Immature natural killer cell (primary cell): ENCODE measurements at regions not wholly inside any gene's neighbourhood (a gene's known extent, or its start where the extent isn't known, plus 50 kb on each side); places are given as distances from the start of the nearest gene placed in this dataset.
A peak's percentile ranks its signal among the peaks of the same experiment; 100 is the strongest.

Source experiments
- DNase-seq, 3 donors: peaks; one replicate each; pipeline ENCODE4 v3.0.0; 2022; ENCODE audit warnings: mixed read lengths in 1 of 3
- H3K27ac Mint-ChIP-seq, 6 donors: one replicate each; pipeline ENCODE4 v1.8.0; 2020; ENCODE audit warnings: mixed read lengths in 6 of 6, mild to moderate bottlenecking in 5 of 6, inconsistent platforms in 4 of 6, moderate library complexity in 3 of 6
- H3K27me3 Mint-ChIP-seq, 3 donors: one replicate each; pipeline ENCODE4 v1.8.0; 2020 to 2021; ENCODE audit warnings: low read depth in 3 of 3, mild to moderate bottlenecking in 3 of 3, mixed read lengths in 3 of 3, moderate library complexity in 3 of 3, inconsistent platforms in 1 of 3
- H3K36me3 Mint-ChIP-seq, 3 donors: one replicate each; pipeline ENCODE4 v1.8.0; 2020; ENCODE audit warnings: mixed read lengths in 3 of 3, inconsistent platforms in 2 of 3, mild to moderate bottlenecking in 2 of 3
- H3K4me1 Mint-ChIP-seq, 2 donors: one replicate each; pipeline ENCODE4 v1.8.0; 2020; ENCODE audit warnings: inconsistent platforms in 2 of 2, mild to moderate bottlenecking in 2 of 2, mixed read lengths in 2 of 2, moderate library complexity in 1 of 2
- H3K4me3 Mint-ChIP-seq, 5 donors: one replicate each; pipeline ENCODE4 v1.8.0; 2020; ENCODE audit warnings: mild to moderate bottlenecking in 5 of 5, mixed read lengths in 5 of 5, inconsistent platforms in 3 of 5, moderate library complexity in 3 of 5
- H3K9me3 Mint-ChIP-seq, 6 donors: one replicate each; pipeline ENCODE4 v1.8.0; 2020; ENCODE audit warnings: mild to moderate bottlenecking in 6 of 6, mixed read lengths in 6 of 6, inconsistent platforms in 4 of 6, moderate library complexity in 3 of 6

DNA sequence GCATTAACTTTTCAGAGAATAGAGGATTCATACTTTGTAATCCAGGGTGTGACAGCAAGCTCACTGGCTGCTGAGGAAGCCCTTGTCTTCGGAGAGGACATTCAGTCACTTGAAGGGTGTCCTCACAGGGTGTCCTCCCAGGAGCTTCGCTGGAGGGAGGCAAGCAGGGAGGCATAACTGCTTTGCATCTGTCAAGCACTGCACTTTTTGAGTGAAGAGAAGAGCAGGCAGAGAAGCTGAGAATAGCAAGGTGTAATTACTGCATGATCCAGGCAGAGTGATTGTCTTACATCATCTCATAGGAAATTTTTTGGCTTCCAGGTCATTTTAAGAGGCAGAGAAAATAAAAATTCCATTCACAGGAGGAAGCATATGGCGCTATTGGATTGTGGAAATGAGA, 232.5 kb upstream of the ZP4 start:
- Mint-ChIP-seq H3K4me1 (no peaks in the 10 kb centered on the region), H3K27me3 (no peaks in the 10 kb centered on the region), H3K27ac (no peak overlapping the region), H3K4me3 (no peak overlapping the region), H3K9me3 (peaks cover 0 to 12% (median 7%) of the 10 kb centered on the region in 6 donors), H3K36me3 (no peaks in the 10 kb centered on the region)
- no peak for DNase-seq

DNA sequence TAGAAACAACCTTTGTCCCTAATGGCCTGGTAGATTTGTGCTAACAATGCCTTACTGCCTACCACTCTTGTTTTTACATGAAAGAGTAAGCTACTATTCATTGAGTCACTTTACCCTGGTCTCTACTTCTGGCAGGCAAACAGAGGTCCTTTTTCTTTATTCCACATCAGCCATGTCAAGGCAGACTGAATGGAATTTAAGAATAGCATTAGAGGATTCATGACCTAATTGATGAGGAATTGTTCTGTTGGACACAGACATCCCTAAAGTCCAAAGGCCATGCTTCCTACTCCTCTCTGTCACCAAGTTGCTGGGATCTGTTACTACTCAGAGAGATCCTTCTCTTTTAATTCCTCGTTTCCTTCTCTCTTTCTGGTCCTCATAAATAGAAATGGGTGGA, 229.1 kb upstream of the ZP4 start:
- H3K27me3 Mint-ChIP-seq, result peaks cover 0 to 2% (median 0%) of the 10 kb centered on the region in 3 donors
- no peak overlapping the region for H3K27ac Mint-ChIP-seq
- peaks cover 1 to 15% (median 11%) of the 10 kb centered on the region in 6 donors for H3K9me3 Mint-ChIP-seq
- DNase-seq, result no peak
- no peaks in the 10 kb centered on the region for H3K36me3 Mint-ChIP-seq
- no peak overlapping the region for H3K4me3 Mint-ChIP-seq
- H3K4me1 Mint-ChIP-seq, result no peaks in the 10 kb centered on the region

DNA sequence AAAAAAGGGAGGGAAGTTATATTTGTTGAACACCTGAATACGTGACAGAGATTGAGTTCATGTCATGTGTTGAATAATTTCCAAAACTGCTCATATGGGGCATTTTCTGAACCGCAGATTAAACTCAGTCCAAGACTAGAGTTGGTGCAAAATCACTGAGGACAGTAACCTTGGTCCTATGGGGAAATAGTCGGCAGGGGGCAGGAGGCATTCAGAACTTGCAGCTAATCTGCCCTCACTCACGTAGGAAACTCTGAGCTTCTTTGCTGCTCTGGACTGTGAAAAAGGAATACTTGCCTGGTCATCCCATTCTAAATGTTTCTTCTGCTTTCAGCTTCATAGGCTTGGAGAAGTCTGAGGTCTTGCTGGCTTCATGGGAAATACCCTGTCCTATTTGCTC, 228.3 kb upstream of the ZP4 start:
- no peaks in the 10 kb centered on the region for H3K36me3 Mint-ChIP-seq
- H3K4me1 Mint-ChIP-seq, result no peaks in the 10 kb centered on the region
- H3K27ac Mint-ChIP-seq, result no peak overlapping the region
- DNase-seq, result no peak
- H3K9me3 Mint-ChIP-seq, result peaks cover 1 to 15% (median 11%) of the 10 kb centered on the region in 6 donors
- H3K27me3 Mint-ChIP-seq, result peaks cover 0 to 2% (median 0%) of the 10 kb centered on the region in 3 donors
- H3K4me3 Mint-ChIP-seq, result no peak overlapping the region

DNA sequence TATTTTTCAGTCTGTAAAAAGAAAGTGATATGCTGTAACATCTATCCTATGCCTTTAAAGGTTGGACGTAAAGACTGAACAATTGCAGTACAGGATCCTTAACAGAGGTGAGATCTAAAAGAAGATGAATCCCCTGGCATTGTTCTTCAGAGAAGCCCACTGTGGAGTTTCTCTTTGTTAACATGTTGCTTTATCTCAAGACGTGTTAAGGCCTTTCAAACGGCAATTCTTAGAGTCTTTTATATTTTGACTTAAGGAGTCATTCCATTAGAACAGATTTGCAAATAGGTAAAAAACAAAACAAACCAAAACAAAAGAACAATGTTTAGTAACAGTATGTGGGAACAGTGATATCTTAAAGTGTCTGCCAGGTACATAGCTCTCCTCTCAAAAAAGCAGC, 225.1 kb upstream of the ZP4 start:
- Mint-ChIP-seq H3K4me1 (no peaks in the 10 kb centered on the region), H3K9me3 (peaks cover 1 to 21% (median 14%) of the 10 kb centered on the region in 6 donors), H3K36me3 (no peaks in the 10 kb centered on the region), H3K27me3 (peaks cover 0 to 2% (median 2%) of the 10 kb centered on the region in 3 donors), H3K27ac (no peak overlapping the region), H3K4me3 (no peak overlapping the region)
- no peak for DNase-seq

DNA sequence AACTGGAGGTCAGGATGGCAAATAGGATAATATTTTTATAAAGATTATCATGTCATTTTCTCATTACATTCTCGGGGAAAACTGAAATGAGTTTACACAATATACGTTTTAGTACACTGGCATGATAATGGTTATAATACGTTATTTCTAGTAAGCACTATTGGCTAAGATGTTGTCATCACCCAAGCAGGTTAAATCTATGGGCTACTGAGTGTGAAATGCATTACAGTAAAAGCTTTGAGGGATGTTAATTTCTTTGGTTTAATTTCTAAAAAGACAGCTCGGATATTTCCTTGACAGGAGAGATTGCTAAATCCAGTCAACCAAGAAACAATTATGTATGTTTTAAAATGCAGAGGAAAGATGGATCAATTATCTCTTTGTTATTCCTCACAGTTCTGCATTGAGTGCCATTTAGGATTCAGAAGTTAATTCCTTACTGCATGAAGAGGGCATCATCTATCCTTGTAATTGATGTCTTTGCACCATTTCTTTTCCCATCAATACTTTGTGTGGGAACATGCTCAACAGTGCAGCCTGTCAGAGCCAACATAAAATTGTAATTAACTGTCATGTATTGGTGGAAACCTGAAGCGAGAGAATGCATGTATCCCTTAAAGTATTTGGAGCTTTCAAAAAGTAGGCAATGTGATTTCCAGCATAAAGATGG, 222.4 kb upstream of the ZP4 start:
- H3K4me1 Mint-ChIP-seq, result no peaks in the 10 kb centered on the region
- H3K9me3 Mint-ChIP-seq, result peaks cover 1 to 19% (median 6%) of the 10 kb centered on the region in 6 donors
- no peaks in the 10 kb centered on the region for H3K36me3 Mint-ChIP-seq
- peaks cover 2% of the 10 kb centered on the region in 3 donors for H3K27me3 Mint-ChIP-seq
- H3K27ac Mint-ChIP-seq, result no peak overlapping the region
- DNase-seq, result no peak
- H3K4me3 Mint-ChIP-seq, result no peak overlapping the region

DNA sequence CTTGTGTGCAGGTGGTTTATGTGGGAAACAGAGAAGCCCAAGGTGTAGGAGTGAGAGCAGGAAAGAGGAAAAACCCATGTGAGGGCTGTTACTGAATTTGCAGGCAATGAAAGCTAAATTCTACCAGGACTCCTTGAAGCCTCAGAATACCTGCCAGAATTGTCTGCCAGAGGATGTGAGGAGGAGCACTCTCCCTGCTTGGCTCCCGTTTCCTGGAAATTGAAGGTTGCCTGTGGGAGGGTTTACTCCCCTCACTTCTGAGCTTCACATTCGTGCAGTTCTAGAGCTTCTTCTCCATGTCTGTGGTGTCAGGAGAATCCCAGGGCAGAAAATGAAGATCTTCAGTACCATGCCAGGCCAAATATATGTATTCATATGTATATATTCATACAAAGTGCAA, 220.8 kb upstream of the ZP4 start:
- Mint-ChIP-seq H3K27me3 (peaks cover 0 to 2% (median 2%) of the 10 kb centered on the region in 3 donors), H3K27ac (peak overlapping the region in 1 of 6 donors; percentile 49), H3K36me3 (no peaks in the 10 kb centered on the region), H3K4me3 (no peak overlapping the region), H3K4me1 (no peaks in the 10 kb centered on the region), H3K9me3 (peaks cover 1 to 13% (median 10%) of the 10 kb centered on the region in 6 donors)
- no peak for DNase-seq

DNA sequence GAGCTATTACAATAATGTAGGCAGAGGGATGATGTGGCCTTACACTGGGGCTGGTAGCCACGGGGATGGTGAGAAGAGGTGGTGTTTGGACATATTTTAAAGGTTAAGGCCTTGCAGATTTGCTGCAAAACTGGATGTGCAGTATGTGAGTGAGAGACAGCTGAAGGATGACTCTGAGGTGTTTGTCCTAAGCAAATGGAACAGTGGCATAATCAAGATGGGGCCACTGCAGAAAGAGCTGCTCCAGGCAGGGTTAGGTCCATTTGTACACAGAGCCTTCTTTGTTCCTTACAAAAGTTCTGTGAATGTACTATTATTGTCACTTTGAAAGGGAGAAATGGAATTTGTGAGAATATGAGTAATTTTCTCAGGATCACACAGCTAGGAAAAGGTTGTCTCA, 220.4 kb upstream of the ZP4 start:
- H3K27ac Mint-ChIP-seq, result peak overlapping the region in 1 of 6 donors; percentile 49
- no peak overlapping the region for H3K4me3 Mint-ChIP-seq
- peaks cover 0 to 2% (median 2%) of the 10 kb centered on the region in 3 donors for H3K27me3 Mint-ChIP-seq
- no peaks in the 10 kb centered on the region for H3K36me3 Mint-ChIP-seq
- DNase-seq, result no peak
- peaks cover 1 to 13% (median 9%) of the 10 kb centered on the region in 6 donors for H3K9me3 Mint-ChIP-seq
- no peaks in the 10 kb centered on the region for H3K4me1 Mint-ChIP-seq

- no peak for DNase-seq
- no peaks in the 10 kb centered on the region for H3K4me1 Mint-ChIP-seq
- peaks cover 0 to 2% (median 2%) of the 10 kb centered on the region in 3 donors for H3K27me3 Mint-ChIP-seq
- no peak overlapping the region for H3K27ac Mint-ChIP-seq
- H3K36me3 Mint-ChIP-seq, result no peaks in the 10 kb centered on the region
- H3K9me3 Mint-ChIP-seq, result peaks cover 5 to 19% (median 10%) of the 10 kb centered on the region in 6 donors
- no peak overlapping the region for H3K4me3 Mint-ChIP-seq
Observed at GRCh38 chr1:238108417-238108816, 217.7 kb upstream of the ZP4 start.

GRCh38 chr1:238107322-238107721, 216.6 kb upstream of the ZP4 start:
- no peak overlapping the region for H3K4me3 Mint-ChIP-seq

GRCh38 chr1:238104752-238105151, 214.0 kb upstream of the ZP4 start:
- H3K9me3 Mint-ChIP-seq, result peaks cover 3 to 13% (median 10%) of the 10 kb centered on the region in 6 donors
- H3K4me3 Mint-ChIP-seq, result no peak overlapping the region
- H3K27me3 Mint-ChIP-seq, result peaks cover 0 to 2% (median 0%) of the 10 kb centered on the region in 3 donors
- DNase-seq, result no peak
- no peaks in the 10 kb centered on the region for H3K36me3 Mint-ChIP-seq
- no peak overlapping the region for H3K27ac Mint-ChIP-seq
- no peaks in the 10 kb centered on the region for H3K4me1 Mint-ChIP-seq

More at GRCh38 chr1:238107322-238107721, 216.6 kb upstream of the ZP4 start:
- H3K4me1 Mint-ChIP-seq, result no peaks in the 10 kb centered on the region
- DNase-seq, result no peak
- no peaks in the 10 kb centered on the region for H3K36me3 Mint-ChIP-seq
- no peak overlapping the region for H3K27ac Mint-ChIP-seq
- peaks cover 5 to 20% (median 10%) of the 10 kb centered on the region in 6 donors for H3K9me3 Mint-ChIP-seq
- peaks cover 0 to 2% (median 2%) of the 10 kb centered on the region in 3 donors for H3K27me3 Mint-ChIP-seq

GRCh38 chr1:238101923-238102322, 211.2 kb upstream of the ZP4 start:
- H3K36me3 Mint-ChIP-seq, result no peaks in the 10 kb centered on the region
- peaks cover 2 to 20% (median 13%) of the 10 kb centered on the region in 6 donors for H3K9me3 Mint-ChIP-seq
- no peaks in the 10 kb centered on the region for H3K27me3 Mint-ChIP-seq
- H3K4me3 Mint-ChIP-seq, result no peak overlapping the region
- DNase-seq, result no peak
- H3K4me1 Mint-ChIP-seq, result no peaks in the 10 kb centered on the region
- H3K27ac Mint-ChIP-seq, result no peak overlapping the region

DNA sequence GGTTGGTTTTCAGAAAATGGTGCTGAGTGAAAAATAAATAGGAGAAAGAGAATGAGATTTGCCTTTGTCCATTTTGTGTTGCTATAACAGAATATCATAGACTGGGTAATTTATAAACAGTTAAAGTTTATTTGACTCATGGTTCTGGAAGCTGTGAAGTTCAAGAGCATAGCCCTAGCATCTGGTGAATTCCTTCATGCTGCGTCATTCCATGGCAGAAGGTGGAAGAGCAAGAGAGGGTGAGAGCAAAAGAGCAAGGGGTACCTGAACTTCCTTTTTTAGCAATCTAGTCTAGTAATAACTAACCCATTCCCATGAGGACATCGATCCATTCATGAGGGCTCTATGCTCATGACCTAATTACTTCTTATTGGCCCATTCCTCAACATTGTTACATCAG, 209.1 kb upstream of the ZP4 start:
- Mint-ChIP-seq H3K27ac (no peak overlapping the region), H3K4me1 (no peaks in the 10 kb centered on the region), H3K4me3 (no peak overlapping the region), H3K27me3 (no peaks in the 10 kb centered on the region), H3K9me3 (peaks cover 0 to 20% (median 12%) of the 10 kb centered on the region in 6 donors), H3K36me3 (no peaks in the 10 kb centered on the region)
- DNase-seq, result no peak

DNA sequence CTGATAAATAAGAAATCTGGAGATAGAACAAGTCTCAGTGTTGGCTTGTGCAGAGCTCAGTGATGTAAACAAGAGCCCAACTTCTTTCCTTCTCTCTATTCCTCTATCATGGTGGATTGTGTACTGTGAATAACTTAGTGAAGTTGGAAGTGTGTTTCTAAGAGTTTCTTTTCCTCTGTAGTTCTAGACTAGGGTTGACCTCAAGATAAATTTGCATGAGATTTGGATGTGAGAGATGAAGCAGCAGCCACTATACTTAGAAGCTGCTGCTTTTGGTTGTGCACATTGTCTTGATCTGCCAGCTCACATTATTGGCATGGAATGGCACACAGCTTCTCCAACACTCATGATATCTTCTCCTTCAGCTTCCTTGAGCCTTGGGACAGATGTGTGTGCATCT, 198.9 kb upstream of the ZP4 start:
- no peak for DNase-seq
- no peak overlapping the region for H3K27ac Mint-ChIP-seq
- H3K4me3 Mint-ChIP-seq, result no peak overlapping the region
- peaks cover 0 to 4% (median 0%) of the 10 kb centered on the region in 3 donors for H3K36me3 Mint-ChIP-seq
- no peaks in the 10 kb centered on the region for H3K4me1 Mint-ChIP-seq
- H3K9me3 Mint-ChIP-seq, result peaks cover 4 to 40% (median 20%) of the 10 kb centered on the region in 6 donors
- peaks cover 0 to 1% (median 0%) of the 10 kb centered on the region in 3 donors for H3K27me3 Mint-ChIP-seq

GRCh38 chr1:238088560-238089290, 198.0 kb upstream of the ZP4 start:
- peaks cover 0 to 3% (median 1%) of the 10 kb centered on the region in 3 donors for H3K27me3 Mint-ChIP-seq
- DNase-seq, result no peak
- no peak overlapping the region for H3K4me3 Mint-ChIP-seq
- peaks cover 0 to 4% (median 0%) of the 10 kb centered on the region in 3 donors for H3K36me3 Mint-ChIP-seq
- H3K27ac Mint-ChIP-seq, result no peak overlapping the region
- H3K9me3 Mint-ChIP-seq, result peaks cover 4 to 40% (median 23%) of the 10 kb centered on the region in 6 donors
- H3K4me1 Mint-ChIP-seq, result no peaks in the 10 kb centered on the region
